SU-DHL-6 (cell line): ENCODE measurements at regions not wholly inside any gene's neighbourhood (a gene's known extent, or its start where the extent isn't known, plus 50 kb on each side); places are given as distances from the start of the nearest gene placed in this dataset.

ENCODE experiments used
- H2AFZ ChIP-seq: fragments of 200-600 bp; sonication (generic); 2 replicates; pipeline ENCODE4 v1.6.1; 2014; ENCODE audit warnings: low read depth, mild to moderate bottlenecking, moderate library complexity, mixed read lengths, antibody characterized with exemption, low read length; ENCODE audit not compliant: severe bottlenecking
- H3F3A ChIP-seq: fragments of 200-600 bp; shearing (Covaris generic); 2 replicates; pipeline ENCODE4 v1.6.0; 2016; ENCODE audit warnings: antibody characterized with exemption, mild to moderate bottlenecking; ENCODE audit not compliant: insufficient read depth
- H3K27ac ChIP-seq: fragments of 200-600 bp; sonication (generic); 2 replicates; pipeline ENCODE4 v1.5.1; 2016; ENCODE audit warnings: low read depth, mild to moderate bottlenecking, low read length, moderate library complexity, mixed read lengths
- H3K27me3 ChIP-seq: fragments of 200-600 bp; sonication (generic), shearing (Covaris generic); 2 replicates; pipeline ENCODE4 v1.6.0; 2014; ENCODE audit warnings: mild to moderate bottlenecking, low read length
- H3K36me3 ChIP-seq: fragments of 200-600 bp; sonication (generic); 2 replicates; pipeline ENCODE4 v1.6.1; 2014; ENCODE audit warnings: mild to moderate bottlenecking, low read length, mixed read lengths
- H3K4me2 ChIP-seq: fragments of 300-600, 200-600 bp; shearing (Covaris generic), sonication (generic); 2 replicates; pipeline ENCODE4 v1.6.0; 2014; ENCODE audit warnings: low read length, low read depth, mild to moderate bottlenecking; ENCODE audit not compliant: poor library complexity, severe bottlenecking
- H3K4me3 ChIP-seq: fragments of 200-600 bp; sonication (generic); 2 replicates; pipeline ENCODE4 v1.5.1; 2014; ENCODE audit warnings: antibody characterized with exemption, low read length, mild to moderate bottlenecking, mixed read lengths; ENCODE audit not compliant: insufficient read depth, poor library complexity, severe bottlenecking
- H3K79me2 ChIP-seq: fragments of 200-600 bp; sonication (generic); 2 replicates; pipeline ENCODE4 v1.6.1; 2014; ENCODE audit warnings: mild to moderate bottlenecking, low read length, moderate library complexity; ENCODE audit not compliant: insufficient read depth
- H3K9ac ChIP-seq: fragments of 200-600 bp; sonication (generic); 2 replicates; pipeline ENCODE4 v1.7.0; 2014; ENCODE audit warnings: mild to moderate bottlenecking, low read length
- H3K9me2 ChIP-seq: fragments of 200-600 bp; sonication (generic); replicated peaks from 2 replicates; pipeline ENCODE4 v1.6.1; 2014; ENCODE audit warnings: low read length; ENCODE audit not compliant: insufficient read depth
- H3K9me3 ChIP-seq: fragments of 200-600 bp; sonication (generic); 2 replicates; pipeline ENCODE4 v1.6.1; 2014; ENCODE audit warnings: low read length, mixed read lengths; ENCODE audit not compliant: insufficient read depth
- H4K20me1 ChIP-seq: fragments of 200-600 bp; sonication (generic); 2 replicates; pipeline ENCODE4 v1.6.1; 2014; ENCODE audit warnings: low read depth, mild to moderate bottlenecking, antibody characterized with exemption, low read length, moderate library complexity, mixed read lengths
- CTCF ChIP-seq: fragments of 200-600 bp; sonication (generic); IDR thresholded peaks from one replicate; pipeline ENCODE4 v1.5.1; 2017; ENCODE audit warnings: antibody characterized with exemption, mild to moderate bottlenecking, low read length, moderate library complexity; ENCODE audit not compliant: insufficient read depth, poor library complexity, severe bottlenecking
- EZH2phosphoT487 ChIP-seq: fragments of 200-600 bp; sonication (generic), shearing (Covaris generic); conservative IDR thresholded peaks from 2 replicates; pipeline ENCODE4 v1.6.1; 2018; ENCODE audit warnings: mild to moderate bottlenecking, antibody characterized with exemption, low read length, moderate library complexity, mixed read lengths

GRCh38 chr4:178351185-178351584 lies 908.9 kb upstream of the AGA start:
- H3K27me3 ChIP-seq: no peaks in the 10 kb centered on the region
- H3K9me2 ChIP-seq: no peaks in the 10 kb centered on the region
- no peak overlapping the region for H2AFZ ChIP-seq
- no peak overlapping the region for H3K4me3 ChIP-seq
- no peak overlapping the region for H3K27ac ChIP-seq
- no peak for TF ChIP-seq CTCF
- TF ChIP-seq EZH2phosphoT487: no peak
- H3F3A ChIP-seq: no peaks in the 10 kb centered on the region
- no peaks in the 10 kb centered on the region for H3K9me3 ChIP-seq
- no peaks in the 10 kb centered on the region for H3K36me3 ChIP-seq
- no peaks in the 10 kb centered on the region for H4K20me1 ChIP-seq
- H3K4me2 ChIP-seq: no peak overlapping the region
- H3K9ac ChIP-seq: no peak overlapping the region
- H3K79me2 ChIP-seq: no peaks in the 10 kb centered on the region

GRCh38 chr4:178356725-178357124 lies 914.5 kb upstream of the AGA start:
- H3K9me3 ChIP-seq: no peaks in the 10 kb centered on the region
- H3K9me2 ChIP-seq: no peaks in the 10 kb centered on the region
- no peaks in the 10 kb centered on the region for H3K27me3 ChIP-seq
- no peak overlapping the region for H3K4me3 ChIP-seq
- no peaks in the 10 kb centered on the region for H4K20me1 ChIP-seq
- H3K9ac ChIP-seq: no peak overlapping the region
- no peak overlapping the region for H3K4me2 ChIP-seq
- H3F3A ChIP-seq: no peaks in the 10 kb centered on the region
- H3K27ac ChIP-seq: no peak overlapping the region
- no peak for TF ChIP-seq CTCF
- TF ChIP-seq EZH2phosphoT487: no peak
- H3K36me3 ChIP-seq: no peaks in the 10 kb centered on the region
- no peak overlapping the region for H2AFZ ChIP-seq
- H3K79me2 ChIP-seq: no peaks in the 10 kb centered on the region

GRCh38 chr4:178385481-178385880 lies 943.2 kb upstream of the AGA start:
- Histone ChIP-seq H3K9me3 (no peaks in the 10 kb centered on the region), H3K4me3 (no peak overlapping the region), H3K27ac (no peak overlapping the region), H3K36me3 (no peaks in the 10 kb centered on the region), H3K9ac (no peak overlapping the region), H2AFZ (no peak overlapping the region), H3F3A (no peaks in the 10 kb centered on the region), H3K79me2 (no peaks in the 10 kb centered on the region), H4K20me1 (no peaks in the 10 kb centered on the region), H3K9me2 (no peaks in the 10 kb centered on the region), H3K27me3 (no peaks in the 10 kb centered on the region), H3K4me2 (no peak overlapping the region)
- TF ChIP-seq EZH2phosphoT487 (no peak), CTCF (no peak)

- Histone ChIP-seq H3K27ac (no peak overlapping the region), H3K79me2 (no peaks in the 10 kb centered on the region), H3K9me2 (no peaks in the 10 kb centered on the region), H3K36me3 (no peaks in the 10 kb centered on the region), H3K9ac (no peak overlapping the region), H3K4me3 (no peak overlapping the region), H2AFZ (no peak overlapping the region), H4K20me1 (no peaks in the 10 kb centered on the region), H3K4me2 (no peak overlapping the region), H3F3A (no peaks in the 10 kb centered on the region), H3K9me3 (no peaks in the 10 kb centered on the region), H3K27me3 (no peaks in the 10 kb centered on the region)
- TF ChIP-seq EZH2phosphoT487 (no peak), CTCF (no peak)
Measured at GRCh38 chr4:178387756-178388155, 945.5 kb upstream of the AGA start.
